Mesothelial cell of epicardium (in vitro differentiated cells): ENCODE measurements at regions not wholly inside any gene's neighbourhood (a gene's known extent, or its start where the extent isn't known, plus 50 kb on each side); places are given as distances from the start of the nearest gene placed in this dataset.

Experiments used
- DNase-seq, 2 experiments: peaks; one replicate each; pipeline ENCODE4 v3.0.0; 2021; ENCODE audit warnings: low spot score in 2 of 2; ENCODE audit not compliant: unreplicated experiment in 2 of 2
- H3K27ac Mint-ChIP-seq: 2 replicates; pipeline ENCODE4 v1.8.0; 2021; ENCODE audit warnings: mixed read lengths
- H3K27me3 Mint-ChIP-seq: 2 replicates; pipeline ENCODE4 v1.8.0; 2021; ENCODE audit warnings: low read depth, mixed read lengths
- H3K36me3 Mint-ChIP-seq: 2 replicates; pipeline ENCODE4 v1.8.0; 2021; ENCODE audit warnings: mixed read lengths
- H3K4me1 Mint-ChIP-seq: 2 replicates; pipeline ENCODE4 v1.8.0; 2021; ENCODE audit warnings: mixed read lengths
- H3K4me3 Mint-ChIP-seq: 2 replicates; pipeline ENCODE4 v1.8.0; 2021; ENCODE audit warnings: mild to moderate bottlenecking, moderate library complexity, mixed read lengths
- H3K9me3 Mint-ChIP-seq: 2 replicates; pipeline ENCODE4 v1.8.0; 2021; ENCODE audit warnings: mixed read lengths
- TF ChIP-seq, protein P1 (sequence below): fragments of 200-600 bp; sonication (generic); IDR thresholded peaks from one replicate; pipeline ENCODE4 v1.5.0; 2021; ENCODE audit warnings: antibody characterized with exemption; ENCODE audit not compliant: unreplicated experiment

DNA sequence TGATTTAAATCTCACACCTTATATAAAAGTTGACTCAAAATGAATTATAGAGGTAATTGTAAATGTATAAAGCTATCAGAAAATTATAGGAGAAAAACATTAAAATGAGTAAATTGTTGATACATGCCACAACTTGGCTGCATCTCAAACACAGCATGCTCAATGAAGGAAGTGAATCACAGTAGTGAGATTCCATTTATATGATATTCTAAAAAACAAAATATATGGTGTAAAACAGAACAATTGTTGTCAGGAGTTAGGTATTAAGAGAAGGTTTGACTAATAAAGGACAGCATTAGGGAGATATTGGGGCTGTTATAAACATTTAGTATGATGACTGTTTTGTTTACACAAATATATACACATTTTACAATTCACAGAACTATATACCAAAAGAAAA lies 356.6 kb upstream of the CELF4 start:
- no peaks in the 10 kb centered on the region for H3K9me3 Mint-ChIP-seq

GRCh38 chr18:37920865-37921264 lies 355.3 kb upstream of the CELF4 start:
- Mint-ChIP-seq H3K4me1 (no peaks in the 10 kb centered on the region), H3K4me3 (no peak overlapping the region), H3K36me3 (no peaks in the 10 kb centered on the region), H3K27ac (no peak overlapping the region), H3K27me3 (peaks cover 2% of the 10 kb centered on the region), H3K9me3 (no peaks in the 10 kb centered on the region)
- TF ChIP-seq, protein P1, sequence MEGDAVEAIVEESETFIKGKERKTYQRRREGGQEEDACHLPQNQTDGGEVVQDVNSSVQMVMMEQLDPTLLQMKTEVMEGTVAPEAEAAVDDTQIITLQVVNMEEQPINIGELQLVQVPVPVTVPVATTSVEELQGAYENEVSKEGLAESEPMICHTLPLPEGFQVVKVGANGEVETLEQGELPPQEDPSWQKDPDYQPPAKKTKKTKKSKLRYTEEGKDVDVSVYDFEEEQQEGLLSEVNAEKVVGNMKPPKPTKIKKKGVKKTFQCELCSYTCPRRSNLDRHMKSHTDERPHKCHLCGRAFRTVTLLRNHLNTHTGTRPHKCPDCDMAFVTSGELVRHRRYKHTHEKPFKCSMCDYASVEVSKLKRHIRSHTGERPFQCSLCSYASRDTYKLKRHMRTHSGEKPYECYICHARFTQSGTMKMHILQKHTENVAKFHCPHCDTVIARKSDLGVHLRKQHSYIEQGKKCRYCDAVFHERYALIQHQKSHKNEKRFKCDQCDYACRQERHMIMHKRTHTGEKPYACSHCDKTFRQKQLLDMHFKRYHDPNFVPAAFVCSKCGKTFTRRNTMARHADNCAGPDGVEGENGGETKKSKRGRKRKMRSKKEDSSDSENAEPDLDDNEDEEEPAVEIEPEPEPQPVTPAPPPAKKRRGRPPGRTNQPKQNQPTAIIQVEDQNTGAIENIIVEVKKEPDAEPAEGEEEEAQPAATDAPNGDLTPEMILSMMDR: no peak
- no peak for DNase-seq

More for the DNA sequence above, 356.6 kb upstream of the CELF4 start:
- TF ChIP-seq, protein P1: no peak
- Mint-ChIP-seq H3K4me1 (no peaks in the 10 kb centered on the region), H3K27ac (no peak overlapping the region), H3K27me3 (no peaks in the 10 kb centered on the region), H3K36me3 (no peaks in the 10 kb centered on the region), H3K4me3 (no peak overlapping the region)
- DNase-seq: no peak

DNA sequence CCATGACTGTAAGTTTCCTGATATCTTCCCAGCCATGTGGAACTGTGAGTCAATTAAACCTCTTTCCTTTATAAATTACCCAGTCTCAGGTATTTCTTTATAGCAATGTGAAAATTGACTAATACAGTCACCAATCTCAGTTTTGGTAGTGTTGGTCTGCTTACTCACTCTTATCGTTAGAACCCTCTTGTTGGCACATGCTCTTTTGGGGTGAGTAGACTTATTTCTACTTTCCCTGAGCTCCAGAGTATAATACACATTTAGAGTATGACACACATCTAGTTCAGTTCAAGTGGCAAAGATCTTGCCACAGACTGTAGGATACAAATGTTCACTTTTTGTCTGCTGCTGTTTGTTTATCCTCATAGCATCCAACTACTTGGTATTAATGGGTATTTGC lies 347.5 kb upstream of the CELF4 start:
- no peak overlapping the region for H3K4me3 Mint-ChIP-seq

GRCh38 chr18:37902344-37902743 lies 336.7 kb upstream of the CELF4 start:
- no peak for DNase-seq
- Mint-ChIP-seq H3K36me3 (no peaks in the 10 kb centered on the region), H3K27ac (no peak overlapping the region), H3K4me1 (no peaks in the 10 kb centered on the region), H3K4me3 (no peak overlapping the region), H3K9me3 (no peaks in the 10 kb centered on the region), H3K27me3 (peaks cover 12% of the 10 kb centered on the region)
- TF ChIP-seq, protein P1: no peak

More for the DNA sequence above, 347.5 kb upstream of the CELF4 start:
- Mint-ChIP-seq H3K27me3 (peaks cover 2% of the 10 kb centered on the region), H3K9me3 (peaks cover 4% of the 10 kb centered on the region), H3K27ac (no peak overlapping the region), H3K36me3 (no peaks in the 10 kb centered on the region), H3K4me1 (no peaks in the 10 kb centered on the region)
- TF ChIP-seq, protein P1: no peak
- DNase-seq: no peak

- H3K9me3 Mint-ChIP-seq: no peaks in the 10 kb centered on the region
- no peaks in the 10 kb centered on the region for H3K4me1 Mint-ChIP-seq
- H3K27ac Mint-ChIP-seq: no peak overlapping the region
- TF ChIP-seq, protein P1: no peak
- no peak for DNase-seq
- no peak overlapping the region for H3K4me3 Mint-ChIP-seq
- peaks cover 6% of the 10 kb centered on the region for H3K27me3 Mint-ChIP-seq
- H3K36me3 Mint-ChIP-seq: no peaks in the 10 kb centered on the region
These were observed 334.7 kb upstream of the CELF4 start for GRCh38 chr18:37900326-37900725.

- Mint-ChIP-seq H3K36me3 (no peaks in the 10 kb centered on the region), H3K4me3 (no peak overlapping the region), H3K27me3 (no peaks in the 10 kb centered on the region), H3K9me3 (no peaks in the 10 kb centered on the region), H3K4me1 (no peaks in the 10 kb centered on the region), H3K27ac (no peak overlapping the region)
- TF ChIP-seq, protein P1: no peak
- no peak for DNase-seq
These were observed 324.4 kb upstream of the CELF4 start for GRCh38 chr18:37889963-37890362.
